Small intestine (tissue), 7 donors: ENCODE measurements at regions not wholly inside any gene's neighbourhood (a gene's known extent, or its start where the extent isn't known, plus 50 kb on each side); places are given as distances from the start of the nearest gene placed in this dataset.
"Not testable (repeated sequence)": the region's sequence is repeated elsewhere in the genome, so short reads cannot be mapped to it uniquely, and the experiment has no call there.

Experiments used
- DNase-seq, 2 donors: peaks; one replicate each; pipeline versions ENCODE4 v3.0.0 to v3.0.0-alpha.2; 2013
- FAIRE-seq: peaks from 2 replicates; lab custom pipeline; 2012; peaks lifted over from hg19 to GRCh38; lab: Jason Lieb, UNC
- H3K27ac ChIP-seq, 3 donors: one replicate each; pipeline ENCODE4 v1.5.1; 2013; ENCODE audit warnings: low read length in 2 of 3, mild to moderate bottlenecking in 2 of 3, control low read depth in 1 of 3, inconsistent platforms in 1 of 3, low read depth in 1 of 3, moderate library complexity in 1 of 3
- H3K27me3 ChIP-seq, 3 donors: one replicate each; pipeline ENCODE4 v1.6.1; 2013; ENCODE audit warnings: low read length in 3 of 3, inconsistent platforms in 1 of 3; ENCODE audit not compliant: control insufficient read depth in 3 of 3, insufficient read depth in 3 of 3
- H3K36me3 ChIP-seq, 3 donors: one replicate each; pipeline ENCODE4 v1.6.1; 2013; ENCODE audit warnings: low read length in 3 of 3, inconsistent platforms in 1 of 3, low read depth in 1 of 3, mild to moderate bottlenecking in 1 of 3, moderate library complexity in 1 of 3; ENCODE audit not compliant: control insufficient read depth in 3 of 3, insufficient read depth in 2 of 3
- H3K4me1 ChIP-seq, 3 donors: one replicate each; pipeline ENCODE4 v1.6.1; 2013; ENCODE audit warnings: low read length in 2 of 3, inconsistent platforms in 1 of 3, low read depth in 1 of 3, mild to moderate bottlenecking in 1 of 3, moderate library complexity in 1 of 3; ENCODE audit not compliant: control insufficient read depth in 3 of 3, insufficient read depth in 2 of 3
- H3K4me3 ChIP-seq, 3 donors: one replicate each; pipeline ENCODE4 v1.5.1; 2013; ENCODE audit warnings: low read length in 3 of 3, control low read depth in 1 of 3, inconsistent platforms in 1 of 3, low read depth in 1 of 3, mild to moderate bottlenecking in 1 of 3, moderate library complexity in 1 of 3
- H3K9me3 ChIP-seq, 2 donors: one replicate each; pipeline ENCODE4 v1.6.1; 2013; ENCODE audit warnings: low read depth in 1 of 2, low read length in 1 of 2; ENCODE audit not compliant: control insufficient read depth in 2 of 2, insufficient read depth in 1 of 2
- WGBS, 3 donors: extraction: QIAGEN DNeasy Blood & Tissue Kit; methylation state at CpG; one replicate each; pipeline ENCODE4 v1.1.7; 2013; 5-methylcytosine and 5-hydroxymethylcytosine counted together
- donor health status: healthy with polysubstance abuse.
- donor health status: control.
- donor health status: control.
- donor health status: Bipolar disorder and iron deficiency.
- donor health status: healthy.

GRCh38 chr5:45795458-45795857, 99.3 kb upstream of the HCN1 start:
- Histone ChIP-seq H3K27ac (no peak overlapping the region), H3K27me3 (no peaks in the 10 kb centered on the region), H3K4me1 (no peaks in the 10 kb centered on the region), H3K9me3 (peaks cover 2 to 47% of the 10 kb centered on the region in 2 donors), H3K4me3 (no peak overlapping the region), H3K36me3 (no peaks in the 10 kb centered on the region)
- no peak for FAIRE-seq
- WGBS, 3 donors = 26 to 43% (median 41%) methylated on average over 1 of the region's 1 CpG
- DNase-seq = no peak

- peaks cover 0 to 38% of the 10 kb centered on the region in 2 donors for H3K9me3 ChIP-seq
- 79 to 85% (median 82%) methylated on average over 9 of the region's 9 CpGs for WGBS, 3 donors
- no peak overlapping the region for H3K4me3 ChIP-seq
- no peak overlapping the region for H3K27ac ChIP-seq
- FAIRE-seq = no peak
- DNase-seq = no peak
- H3K27me3 ChIP-seq = no peaks in the 10 kb centered on the region
- H3K36me3 ChIP-seq = no peaks in the 10 kb centered on the region
- H3K4me1 ChIP-seq = no peaks in the 10 kb centered on the region
These were observed 97.7 kb upstream of the HCN1 start for GRCh38 chr5:45793638-45794532.

- Histone ChIP-seq H3K36me3 (no peaks in the 10 kb centered on the region), H3K27me3 (no peaks in the 10 kb centered on the region), H3K4me3 (no peak overlapping the region), H3K9me3 (peaks cover 0 to 10% of the 10 kb centered on the region in 2 donors), H3K4me1 (no peaks in the 10 kb centered on the region), H3K27ac (no peak overlapping the region)
- 53 to 63% (median 54%) methylated on average over 3 of the region's 3 CpGs for WGBS, 3 donors
- DNase-seq (no peak), FAIRE-seq (no peak)
These were observed 83.9 kb upstream of the HCN1 start for GRCh38 chr5:45779874-45780671.

GRCh38 chr5:45774528-45774927, 78.3 kb upstream of the HCN1 start:
- Histone ChIP-seq H3K27me3 (no peaks in the 10 kb centered on the region), H3K36me3 (no peaks in the 10 kb centered on the region), H3K4me3 (no peak overlapping the region), H3K4me1 (no peaks in the 10 kb centered on the region), H3K9me3 (peaks cover 0 to 4% of the 10 kb centered on the region in 2 donors), H3K27ac (no peak overlapping the region)
- 27 to 36% (median 34%) methylated on average over 1 of the region's 1 CpG for WGBS, 3 donors
- DNase-seq (no peak), FAIRE-seq (no peak)

- DNase-seq (no peak), FAIRE-seq (no peak)
- Histone ChIP-seq H3K4me3 (no peak overlapping the region), H3K27me3 (no peaks in the 10 kb centered on the region), H3K9me3 (peaks cover 0 to 2% of the 10 kb centered on the region in 2 donors), H3K27ac (no peak overlapping the region), H3K36me3 (no peaks in the 10 kb centered on the region), H3K4me1 (no peaks in the 10 kb centered on the region)
- 72 to 80% (median 80%) methylated on average over 3 of the region's 3 CpGs for WGBS, 3 donors
These were observed 76.2 kb upstream of the HCN1 start for GRCh38 chr5:45772402-45772801.

- no peaks in the 10 kb centered on the region for H3K27me3 ChIP-seq
- peaks cover 0 to 20% of the 10 kb centered on the region in 2 donors for H3K9me3 ChIP-seq
- no peak overlapping the region for H3K4me3 ChIP-seq
- FAIRE-seq = no peak
- WGBS, 3 donors = 61 to 73% (median 68%) methylated on average over 3 of the region's 3 CpGs
- H3K27ac ChIP-seq = no peak overlapping the region
- no peaks in the 10 kb centered on the region for H3K36me3 ChIP-seq
- no peak for DNase-seq
- H3K4me1 ChIP-seq = no peaks in the 10 kb centered on the region
These were observed 69.4 kb upstream of the HCN1 start for GRCh38 chr5:45765561-45765960.

- no peak for FAIRE-seq
- WGBS, 3 donors = 97 to 100% (median 98%) methylated on average over 3 of the region's 3 CpGs
- H3K4me3 ChIP-seq = no peak overlapping the region
- H3K9me3 ChIP-seq = peaks cover 0 to 19% of the 10 kb centered on the region in 2 donors
- no peaks in the 10 kb centered on the region for H3K36me3 ChIP-seq
- no peaks in the 10 kb centered on the region for H3K27me3 ChIP-seq
- no peak overlapping the region for H3K27ac ChIP-seq
- DNase-seq = no peak
- no peaks in the 10 kb centered on the region for H3K4me1 ChIP-seq
These were observed 54.4 kb upstream of the HCN1 start for GRCh38 chr5:45750574-45750973.

- H3K9me3 ChIP-seq = peaks cover 0 to 19% of the 10 kb centered on the region in 2 donors
- H3K4me1 ChIP-seq, FAIRE-seq, H3K27me3 ChIP-seq, DNase-seq, H3K36me3 ChIP-seq, H3K4me3 ChIP-seq, H3K27ac ChIP-seq: not testable (repeated sequence)
- WGBS, 3 donors = 65 to 71% (median 69%) methylated on average over 4 of the region's 4 CpGs
These were observed 52.3 kb upstream of the HCN1 start for GRCh38 chr5:45748511-45748910.
